Renal cortical epithelial cell (primary cell): ENCODE measurements at regions not wholly inside any gene's neighbourhood (a gene's known extent, or its start where the extent isn't known, plus 50 kb on each side); places are given as distances from the start of the nearest gene placed in this dataset.

Source experiments
- DNase-seq: peaks from one replicate; pipeline ENCODE4 v3.0.0-alpha.2; 2011; ENCODE audit warnings: low read depth

GRCh38 chr13:76210262-76210661, 574.1 kb downstream of the LMO7 start:
- peak; percentile 3 for DNase-seq

GRCh38 chr13:76198568-76199163, 562.5 kb downstream of the LMO7 start:
- no peak for DNase-seq

GRCh38 chr13:76189882-76190519, 553.9 kb downstream of the LMO7 start:
- no peak for DNase-seq

GRCh38 chr13:76175961-76176725, 540.0 kb downstream of the LMO7 start:
- no peak for DNase-seq

GRCh38 chr13:76168661-76169060, 532.5 kb downstream of the LMO7 start:
- DNase-seq = no peak

- DNase-seq = no peak
Measured at GRCh38 chr13:76164290-76164689, 528.2 kb downstream of the LMO7 start.

- no peak for DNase-seq
Measured at GRCh38 chr13:76163761-76164160, 527.6 kb downstream of the LMO7 start.

- DNase-seq = no peak
Measured at GRCh38 chr13:76160961-76161925, 525.1 kb downstream of the LMO7 start.

- no peak for DNase-seq
Measured at GRCh38 chr13:76160506-76160905, 524.4 kb downstream of the LMO7 start.

- no peak for DNase-seq
Measured at GRCh38 chr13:76157926-76158325, 521.8 kb downstream of the LMO7 start.

GRCh38 chr13:76153239-76153638, 517.1 kb downstream of the LMO7 start:
- DNase-seq = no peak

GRCh38 chr13:76148926-76149325, 512.8 kb downstream of the LMO7 start:
- DNase-seq = peak; percentile 7

- no peak for DNase-seq
Measured at GRCh38 chr13:76148374-76148773, 512.2 kb downstream of the LMO7 start.

GRCh38 chr13:76132532-76132931, 496.4 kb downstream of the LMO7 start:
- DNase-seq = no peak

GRCh38 chr13:76131551-76131950, 495.4 kb downstream of the LMO7 start:
- no peak for DNase-seq

GRCh38 chr13:76129305-76130000, 493.3 kb downstream of the LMO7 start:
- no peak for DNase-seq

GRCh38 chr13:76127922-76128321, 491.8 kb downstream of the LMO7 start:
- no peak for DNase-seq

GRCh38 chr13:76123548-76123947, 487.4 kb downstream of the LMO7 start:
- no peak for DNase-seq

GRCh38 chr13:76116751-76117360, 480.7 kb downstream of the LMO7 start:
- DNase-seq = no peak

- DNase-seq = no peak
Measured at GRCh38 chr13:76106763-76107162, 470.6 kb downstream of the LMO7 start.

- DNase-seq = no peak
Measured at GRCh38 chr13:76094645-76095044, 458.5 kb downstream of the LMO7 start.
